ENCODE measurements at regions not wholly inside any gene's neighbourhood (a gene's known extent, or its start where the extent isn't known, plus 50 kb on each side); places are given as distances from the start of the nearest gene placed in this dataset.

- Mint-ChIP-seq H3K27me3 (no peaks in the 10 kb centered on the region), H3K4me1 (no peaks in the 10 kb centered on the region), H3K36me3 (no peaks in the 10 kb centered on the region), H3K4me3 (no peak overlapping the region), H3K27ac (no peak overlapping the region), H3K9me3 (peaks cover 0 to 4% (median under 1%) of the 10 kb centered on the region in 8 donors)
- Histone ChIP-seq H3K4me1 (ENCODE audit: insufficient read depth, low read length) (no peaks in the 10 kb centered on the region), H3K27ac (ENCODE audit: low read depth, low read length) (no peak overlapping the region), H3K4me3 (ENCODE audit: low read length in 2 of 2) (no peak overlapping the region), H3K27me3 (ENCODE audit: insufficient read depth, low read length) (no peaks in the 10 kb centered on the region), H3K9me3 (ENCODE audit: control insufficient read depth in 1 of 2, low read length in 2 of 2) (no peaks in the 10 kb centered on the region), H3K36me3 (ENCODE audit: insufficient read depth, low read length) (no peaks in the 10 kb centered on the region)
- intact Hi-C loops (cut with micrococcal nuclease) = no loop called here
- DNase-seq = no peak
- ChIA-PET CTCF (ENCODE audit: partially characterized antibody) (no interaction called here), POLR2A (ENCODE audit: partially characterized antibody) (no interaction called here)
Measured at GRCh38 chr5:120151825-120152224, 312.3 kb upstream of the PRR16 start.

GRCh38 chr5:120152472-120152871 lies 311.6 kb upstream of the PRR16 start:
- Histone ChIP-seq H3K36me3 (ENCODE audit: insufficient read depth, low read length) (no peaks in the 10 kb centered on the region), H3K4me1 (ENCODE audit: insufficient read depth, low read length) (no peaks in the 10 kb centered on the region), H3K27me3 (ENCODE audit: insufficient read depth, low read length) (no peaks in the 10 kb centered on the region), H3K4me3 (ENCODE audit: low read length in 2 of 2) (no peak overlapping the region), H3K27ac (ENCODE audit: low read depth, low read length) (no peak overlapping the region), H3K9me3 (ENCODE audit: control insufficient read depth in 1 of 2, low read length in 2 of 2) (no peaks in the 10 kb centered on the region)
- no peaks in the 10 kb centered on the region for H3K27me3 Mint-ChIP-seq
- no peak overlapping the region for H3K4me3 Mint-ChIP-seq
- no peaks in the 10 kb centered on the region for H3K4me1 Mint-ChIP-seq
- no peak for DNase-seq
- intact Hi-C loops (cut with micrococcal nuclease) = no loop called here
- CTCF ChIA-PET (ENCODE audit: partially characterized antibody) = no interaction called here
- peaks cover 0 to 3% (median 0%) of the 10 kb centered on the region in 8 donors for H3K9me3 Mint-ChIP-seq
- no peak overlapping the region for H3K27ac Mint-ChIP-seq
- no peaks in the 10 kb centered on the region for H3K36me3 Mint-ChIP-seq
- POLR2A ChIA-PET (ENCODE audit: partially characterized antibody) = no interaction called here

GRCh38 chr5:120152931-120153330 lies 311.2 kb upstream of the PRR16 start:
- Histone ChIP-seq H3K27ac (ENCODE audit: low read depth, low read length) (no peak overlapping the region), H3K4me1 (ENCODE audit: insufficient read depth, low read length) (no peaks in the 10 kb centered on the region), H3K36me3 (ENCODE audit: insufficient read depth, low read length) (no peaks in the 10 kb centered on the region), H3K27me3 (ENCODE audit: insufficient read depth, low read length) (no peaks in the 10 kb centered on the region), H3K4me3 (ENCODE audit: low read length in 2 of 2) (no peak overlapping the region), H3K9me3 (ENCODE audit: control insufficient read depth in 1 of 2, low read length in 2 of 2) (no peaks in the 10 kb centered on the region)
- Mint-ChIP-seq H3K36me3 (no peaks in the 10 kb centered on the region), H3K4me1 (no peaks in the 10 kb centered on the region), H3K27me3 (no peaks in the 10 kb centered on the region), H3K9me3 (peaks cover 0 to 3% (median 0%) of the 10 kb centered on the region in 8 donors), H3K4me3 (no peak overlapping the region), H3K27ac (no peak overlapping the region)
- POLR2A ChIA-PET (ENCODE audit: partially characterized antibody) = no interaction called here
- intact Hi-C loops (cut with micrococcal nuclease) = no loop called here
- CTCF ChIA-PET (ENCODE audit: partially characterized antibody) = no interaction called here
- DNase-seq = no peak

- ChIA-PET CTCF (ENCODE audit: partially characterized antibody) (no interaction called here), POLR2A (ENCODE audit: partially characterized antibody) (no interaction called here)
- Mint-ChIP-seq H3K4me3 (no peak overlapping the region), H3K4me1 (no peaks in the 10 kb centered on the region), H3K27me3 (no peaks in the 10 kb centered on the region), H3K36me3 (no peaks in the 10 kb centered on the region), H3K27ac (no peak overlapping the region), H3K9me3 (peaks cover 0 to 3% (median 0%) of the 10 kb centered on the region in 8 donors)
- no peak overlapping the region for H3K27ac ChIP-seq (ENCODE audit: low read depth, low read length)
- H3K4me1 ChIP-seq (ENCODE audit: insufficient read depth, low read length) = no peaks in the 10 kb centered on the region
- DNase-seq = no peak
- no peak overlapping the region for H3K4me3 ChIP-seq (ENCODE audit: low read length in 2 of 2)
- no peaks in the 10 kb centered on the region for H3K27me3 ChIP-seq (ENCODE audit: insufficient read depth, low read length)
- H3K9me3 ChIP-seq (ENCODE audit: control insufficient read depth in 1 of 2, low read length in 2 of 2) = no peaks in the 10 kb centered on the region
- no peaks in the 10 kb centered on the region for H3K36me3 ChIP-seq (ENCODE audit: insufficient read depth, low read length)
- intact Hi-C loops (cut with micrococcal nuclease) = no loop called here
Measured at GRCh38 chr5:120153551-120153950, 310.5 kb upstream of the PRR16 start.

GRCh38 chr5:120155873-120156272 lies 308.2 kb upstream of the PRR16 start:
- H3K27me3 Mint-ChIP-seq = no peaks in the 10 kb centered on the region
- no peak overlapping the region for H3K27ac ChIP-seq (ENCODE audit: low read depth, low read length)
- ChIA-PET CTCF (ENCODE audit: partially characterized antibody) (no interaction called here), POLR2A (ENCODE audit: partially characterized antibody) (no interaction called here)
- peaks cover 0 to 3% (median 0%) of the 10 kb centered on the region in 8 donors for H3K9me3 Mint-ChIP-seq
- H3K36me3 Mint-ChIP-seq = no peaks in the 10 kb centered on the region
- intact Hi-C loops (cut with micrococcal nuclease) = no loop called here
- H3K36me3 ChIP-seq (ENCODE audit: insufficient read depth, low read length) = no peaks in the 10 kb centered on the region
- H3K9me3 ChIP-seq (ENCODE audit: control insufficient read depth in 1 of 2, low read length in 2 of 2) = no peaks in the 10 kb centered on the region
- DNase-seq = no peak
- H3K4me1 ChIP-seq (ENCODE audit: insufficient read depth, low read length) = no peaks in the 10 kb centered on the region
- no peak overlapping the region for H3K4me3 Mint-ChIP-seq
- no peaks in the 10 kb centered on the region for H3K4me1 Mint-ChIP-seq
- no peak overlapping the region for H3K4me3 ChIP-seq (ENCODE audit: low read length in 2 of 2)
- no peak overlapping the region for H3K27ac Mint-ChIP-seq
- no peaks in the 10 kb centered on the region for H3K27me3 ChIP-seq (ENCODE audit: insufficient read depth, low read length)

- no peaks in the 10 kb centered on the region for H3K9me3 ChIP-seq (ENCODE audit: control insufficient read depth in 1 of 2, low read length in 2 of 2)
- H3K4me3 Mint-ChIP-seq = no peak overlapping the region
- H3K27me3 Mint-ChIP-seq = no peaks in the 10 kb centered on the region
- no peaks in the 10 kb centered on the region for H3K4me1 ChIP-seq (ENCODE audit: insufficient read depth, low read length)
- H3K4me3 ChIP-seq (ENCODE audit: low read length in 2 of 2) = no peak overlapping the region
- H3K27ac ChIP-seq (ENCODE audit: low read depth, low read length) = no peak overlapping the region
- intact Hi-C loops (cut with micrococcal nuclease) = no loop called here
- peaks cover 0 to 3% (median 0%) of the 10 kb centered on the region in 8 donors for H3K9me3 Mint-ChIP-seq
- no peaks in the 10 kb centered on the region for H3K27me3 ChIP-seq (ENCODE audit: insufficient read depth, low read length)
- no peaks in the 10 kb centered on the region for H3K36me3 ChIP-seq (ENCODE audit: insufficient read depth, low read length)
- no peak overlapping the region for H3K27ac Mint-ChIP-seq
- ChIA-PET POLR2A (ENCODE audit: partially characterized antibody) (no interaction called here), CTCF (ENCODE audit: partially characterized antibody) (no interaction called here)
- no peaks in the 10 kb centered on the region for H3K4me1 Mint-ChIP-seq
- no peak for DNase-seq
- H3K36me3 Mint-ChIP-seq = no peaks in the 10 kb centered on the region
Measured at GRCh38 chr5:120158211-120158610, 305.9 kb upstream of the PRR16 start.

- H3K4me1 Mint-ChIP-seq = no peaks in the 10 kb centered on the region
- no peaks in the 10 kb centered on the region for H3K36me3 Mint-ChIP-seq
- Histone ChIP-seq H3K27me3 (ENCODE audit: insufficient read depth, low read length) (no peaks in the 10 kb centered on the region), H3K36me3 (ENCODE audit: insufficient read depth, low read length) (no peaks in the 10 kb centered on the region), H3K4me1 (ENCODE audit: insufficient read depth, low read length) (no peaks in the 10 kb centered on the region), H3K9me3 (ENCODE audit: control insufficient read depth in 1 of 2, low read length in 2 of 2) (no peaks in the 10 kb centered on the region), H3K27ac (ENCODE audit: low read depth, low read length) (no peak overlapping the region), H3K4me3 (ENCODE audit: low read length in 2 of 2) (no peak overlapping the region)
- POLR2A ChIA-PET (ENCODE audit: partially characterized antibody) = no interaction called here
- no peak overlapping the region for H3K27ac Mint-ChIP-seq
- CTCF ChIA-PET (ENCODE audit: partially characterized antibody) = no interaction called here
- H3K4me3 Mint-ChIP-seq = no peak overlapping the region
- DNase-seq = no peak
- H3K27me3 Mint-ChIP-seq = no peaks in the 10 kb centered on the region
- H3K9me3 Mint-ChIP-seq = peaks cover 0 to 3% (median 0%) of the 10 kb centered on the region in 8 donors
- intact Hi-C loops (cut with micrococcal nuclease) = no loop called here
Measured at GRCh38 chr5:120159155-120159554, 304.9 kb upstream of the PRR16 start.

GRCh38 chr5:120160124-120160895 lies 303.8 kb upstream of the PRR16 start:
- intact Hi-C loops (cut with micrococcal nuclease) = no loop called here
- peaks cover 0 to 3% (median 0%) of the 10 kb centered on the region in 8 donors for H3K9me3 Mint-ChIP-seq
- H3K4me1 ChIP-seq (ENCODE audit: insufficient read depth, low read length) = no peaks in the 10 kb centered on the region
- no peaks in the 10 kb centered on the region for H3K4me1 Mint-ChIP-seq
- H3K27ac Mint-ChIP-seq = no peak overlapping the region
- CTCF ChIA-PET (ENCODE audit: partially characterized antibody) = no interaction called here
- H3K27me3 Mint-ChIP-seq = no peaks in the 10 kb centered on the region
- no peak overlapping the region for H3K4me3 ChIP-seq (ENCODE audit: low read length in 2 of 2)
- H3K9me3 ChIP-seq (ENCODE audit: control insufficient read depth in 1 of 2, low read length in 2 of 2) = no peaks in the 10 kb centered on the region
- H3K27ac ChIP-seq (ENCODE audit: low read depth, low read length) = no peak overlapping the region
- DNase-seq = no peak
- H3K36me3 Mint-ChIP-seq = no peaks in the 10 kb centered on the region
- POLR2A ChIA-PET (ENCODE audit: partially characterized antibody) = no interaction called here
- no peaks in the 10 kb centered on the region for H3K36me3 ChIP-seq (ENCODE audit: insufficient read depth, low read length)
- no peak overlapping the region for H3K4me3 Mint-ChIP-seq
- H3K27me3 ChIP-seq (ENCODE audit: insufficient read depth, low read length) = no peaks in the 10 kb centered on the region
